Stimulated activated CD4-positive, alpha-beta T cell treated with anti-CD3 and anti-CD28 coated beads, Interleukin-1b, Interleukin-23, amount 100 ng/mL, for 48 hours (primary cell): ENCODE measurements at regions not wholly inside any gene's neighbourhood (a gene's known extent, or its start where the extent isn't known, plus 50 kb on each side); places are given as distances from the start of the nearest gene placed in this dataset.

Experiments used
- DNase-seq: peaks from one replicate; pipeline ENCODE4 v3.0.0-alpha.2; 2020

DNA sequence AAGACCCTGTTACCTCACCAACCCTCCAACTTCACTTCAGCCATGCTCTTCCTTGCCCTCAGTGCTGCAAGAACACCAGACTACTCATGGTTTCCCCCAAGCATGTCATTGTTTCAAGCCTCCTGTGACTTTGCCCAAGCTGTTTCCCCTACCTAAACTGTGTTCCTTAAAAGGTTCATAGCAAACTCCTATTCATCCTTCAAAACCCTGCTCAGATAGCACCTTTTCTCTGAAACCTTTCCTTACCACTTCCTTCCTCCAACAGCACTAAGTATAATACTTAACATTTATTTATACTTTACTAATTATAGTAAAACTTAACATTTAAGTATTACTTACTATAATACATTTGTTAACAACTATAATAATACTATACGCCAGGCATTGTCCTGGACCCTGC, 136.2 kb downstream of the CCT6B start:
- no peak for DNase-seq

DNA sequence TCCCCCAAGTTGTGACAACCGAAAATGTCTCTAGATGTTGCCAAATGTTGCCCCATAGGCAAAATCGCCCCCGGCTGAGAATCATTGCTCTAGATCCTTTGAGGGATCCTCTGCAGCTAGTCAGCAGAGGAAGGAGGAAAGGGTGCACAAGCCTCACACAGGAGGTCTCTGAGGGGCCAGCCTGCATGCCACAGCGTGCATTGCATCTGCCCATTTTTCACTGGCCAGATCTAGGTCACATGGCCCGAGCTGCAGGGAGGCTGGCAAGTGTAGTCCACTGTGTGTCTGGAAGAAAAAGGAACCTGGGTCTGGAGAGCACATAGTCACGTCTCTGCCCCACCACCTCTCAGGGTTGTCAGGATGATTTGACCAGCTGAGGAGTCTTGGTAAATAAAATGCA, 138.2 kb downstream of the CCT6B start:
- no peak for DNase-seq

DNA sequence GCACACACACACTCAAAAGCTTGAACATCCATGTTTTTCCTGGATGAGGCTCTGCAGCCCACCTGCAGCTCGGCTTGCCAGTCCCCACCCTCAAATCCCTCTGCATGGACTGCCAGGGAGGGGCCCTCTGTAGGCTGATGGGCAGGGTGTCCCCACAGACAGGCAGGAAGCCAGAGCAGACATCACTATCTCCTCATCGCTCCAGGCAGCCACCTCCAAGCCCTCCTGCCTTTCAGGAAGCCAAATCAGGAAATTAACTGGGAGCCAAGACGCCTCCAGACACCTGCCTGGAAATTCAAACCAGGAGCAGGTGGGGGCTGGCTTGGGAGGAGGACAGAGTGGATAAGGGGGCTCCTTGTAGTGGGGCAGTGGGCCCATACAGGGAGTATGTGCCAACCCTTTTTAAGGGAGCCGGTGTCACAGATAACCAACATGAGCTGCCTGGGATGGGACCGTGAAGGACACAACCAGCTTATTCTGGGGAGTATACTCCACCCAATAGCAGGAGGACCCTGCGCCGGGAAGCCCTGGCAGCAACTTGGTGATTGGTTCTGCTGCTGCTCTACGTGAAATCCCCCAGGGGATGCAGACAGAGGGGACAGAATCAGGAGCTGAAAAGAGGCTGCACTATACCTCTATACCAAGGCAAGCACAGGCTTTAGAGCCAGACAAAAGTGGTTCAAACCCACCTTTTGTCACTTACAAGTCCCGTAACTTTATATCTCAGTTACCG, 139.1 kb downstream of the CCT6B start:
- DNase-seq: no peak

DNA sequence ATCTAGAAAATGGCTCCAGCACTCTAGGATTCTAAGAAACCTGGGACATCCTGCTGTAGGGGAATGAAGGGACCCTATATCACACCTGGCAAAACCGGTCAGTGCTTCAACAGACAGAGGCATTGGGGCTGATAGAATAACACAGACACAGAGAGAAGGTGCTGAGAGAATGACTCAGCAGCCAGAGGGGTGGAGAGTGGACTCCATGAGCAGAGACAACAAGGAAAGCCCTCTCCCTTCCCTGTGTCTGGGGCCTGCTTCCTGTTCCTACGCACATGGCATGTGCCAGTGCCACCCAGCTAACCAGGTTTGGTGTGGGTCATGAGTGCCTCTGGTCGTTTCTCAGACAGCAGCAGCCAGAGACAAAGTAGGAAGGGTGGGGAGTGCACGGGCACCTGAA, 140.3 kb downstream of the CCT6B start:
- DNase-seq: no peak

DNA sequence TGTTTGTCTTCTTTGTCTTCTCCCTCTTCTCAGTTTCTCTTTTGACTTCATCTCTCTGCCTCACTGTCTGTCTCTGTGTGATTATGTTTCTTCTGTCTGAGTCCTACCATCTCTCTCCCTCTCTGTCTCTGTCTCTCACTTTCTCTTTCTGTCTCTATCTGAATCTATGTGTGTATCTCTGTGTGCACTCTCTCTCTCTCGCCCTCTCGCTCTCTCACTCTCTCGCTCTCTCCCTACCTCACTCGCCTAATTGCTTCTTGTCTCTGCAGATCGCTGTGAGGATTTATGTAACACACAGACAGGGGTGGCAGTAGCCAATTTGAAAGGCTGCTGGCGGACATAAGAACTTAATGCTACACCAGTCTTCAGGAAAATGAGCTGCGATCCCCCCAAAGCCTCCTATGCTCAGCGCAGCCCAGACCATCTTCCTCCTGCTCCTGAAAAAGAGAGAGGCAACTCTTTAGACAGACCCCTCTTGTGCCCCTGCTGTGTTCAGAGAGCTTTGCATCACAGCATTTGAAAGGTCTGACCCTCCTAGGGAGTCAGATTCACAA, 140.9 kb downstream of the CCT6B start:
- no peak for DNase-seq

DNA sequence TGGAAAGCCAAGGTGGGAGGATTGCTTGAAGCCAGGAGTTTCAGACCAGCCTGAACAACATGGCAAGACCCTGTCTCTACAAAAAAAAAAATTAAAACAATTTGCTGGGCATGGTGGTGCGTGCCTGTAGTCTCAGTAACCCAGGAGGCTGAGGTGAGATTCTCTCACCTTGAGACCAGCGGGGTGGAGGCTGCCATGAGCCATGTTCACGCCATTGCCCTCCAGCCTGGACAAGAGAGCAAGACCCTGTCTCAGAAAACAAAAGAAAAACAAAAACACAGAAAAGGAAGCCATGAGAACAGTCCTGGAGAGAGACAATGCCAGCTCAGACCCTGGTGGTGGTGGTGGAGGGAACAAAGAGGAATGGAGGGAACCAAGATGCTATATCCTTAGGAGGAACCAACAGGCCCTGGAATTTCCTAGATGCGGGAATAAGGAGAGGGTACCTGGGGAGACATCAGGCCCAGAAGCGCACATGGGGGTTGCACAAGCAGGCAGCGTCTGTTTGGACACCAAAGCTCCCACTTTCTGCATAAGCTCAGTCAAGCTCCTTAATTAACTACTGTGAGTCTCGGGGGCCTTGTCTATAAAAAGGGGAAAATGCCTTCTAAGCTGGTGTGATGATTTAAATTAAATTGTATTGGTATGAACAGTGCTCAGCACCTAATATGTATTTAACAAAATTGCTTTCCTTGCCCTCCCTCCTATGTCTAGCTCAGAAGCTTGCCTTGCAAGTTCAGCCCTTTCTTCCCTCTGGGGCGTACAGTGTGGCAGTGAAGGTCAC, 143.8 kb downstream of the CCT6B start:
- no peak for DNase-seq

DNA sequence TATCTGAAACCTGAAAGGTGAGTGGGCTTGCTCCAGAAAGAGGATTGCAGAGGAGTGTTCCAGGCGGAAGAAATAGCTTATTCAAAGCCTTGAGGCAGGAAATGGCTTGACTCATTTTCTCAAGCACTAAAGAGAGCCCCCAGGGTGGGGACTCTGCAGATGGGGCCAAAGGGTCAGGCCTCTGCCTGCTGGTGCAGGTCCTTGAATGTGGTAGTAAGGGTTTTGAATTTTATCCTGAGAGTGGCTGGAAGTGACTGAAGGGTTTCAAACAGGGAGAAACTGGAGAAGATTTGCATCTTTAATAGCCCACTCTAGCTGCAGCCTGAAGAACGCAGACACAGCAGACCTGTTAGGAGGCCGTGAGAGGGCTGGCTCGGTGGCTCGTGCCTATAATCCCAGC, 144.4 kb downstream of the CCT6B start:
- no peak for DNase-seq

DNA sequence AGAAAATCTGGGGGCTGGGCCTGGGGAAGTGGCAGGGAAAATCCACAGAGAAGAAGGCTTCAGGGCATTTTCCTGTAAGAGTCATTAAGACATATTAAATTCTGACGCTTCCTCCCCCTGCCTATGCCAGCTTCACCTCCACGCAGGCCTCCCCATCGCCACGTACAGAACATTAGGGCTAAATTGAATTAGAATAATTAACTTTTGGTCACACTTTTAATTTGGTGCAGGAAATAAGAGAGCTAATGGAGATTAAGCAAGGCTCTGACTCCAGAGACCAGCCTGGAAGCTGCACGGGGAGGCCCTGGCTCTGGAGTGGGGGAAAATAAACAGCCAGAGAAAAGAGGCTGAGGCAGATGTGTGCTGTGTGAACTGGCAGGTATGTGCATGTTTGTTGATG, 148.0 kb downstream of the CCT6B start:
- DNase-seq: no peak

DNA sequence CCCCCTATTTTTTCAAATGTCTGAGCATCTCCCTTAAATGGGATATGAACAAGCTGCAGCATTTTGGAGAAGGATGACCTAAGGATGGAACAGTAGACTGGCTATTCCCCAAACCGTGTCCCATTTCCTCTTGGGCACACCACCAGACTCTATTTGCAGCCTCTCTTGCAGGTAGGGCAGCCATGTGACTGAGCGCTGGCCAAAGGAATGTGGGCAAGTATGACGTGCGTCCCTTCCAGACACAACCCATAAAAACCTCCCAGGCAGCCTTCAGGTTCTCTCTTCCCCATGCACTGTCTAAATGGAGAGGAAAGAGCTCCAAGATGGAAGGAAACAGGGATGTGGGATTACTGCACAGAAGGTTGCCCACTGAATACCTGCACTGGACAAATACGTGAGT, 149.7 kb downstream of the CCT6B start:
- DNase-seq: no peak

DNA sequence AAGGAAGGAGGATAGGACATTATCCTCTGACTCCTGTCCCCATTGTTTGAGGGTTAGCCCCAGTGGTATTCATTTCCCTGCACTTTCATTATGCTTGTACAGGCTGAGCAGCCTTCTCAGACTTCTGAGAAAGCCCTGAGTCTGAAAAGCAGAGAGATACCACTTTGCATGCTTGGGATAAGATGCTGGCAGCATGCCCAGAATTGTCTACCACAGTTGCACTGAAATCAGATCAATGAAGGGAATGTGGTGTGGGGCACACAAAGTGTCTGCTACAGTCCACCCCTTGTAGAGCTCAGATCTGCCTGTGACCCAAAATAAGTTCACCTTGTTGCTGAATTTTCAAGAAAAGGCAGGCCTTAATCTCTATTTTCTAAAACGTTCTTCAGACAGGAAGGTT, 160.6 kb downstream of the CCT6B start:
- DNase-seq: no peak

DNA sequence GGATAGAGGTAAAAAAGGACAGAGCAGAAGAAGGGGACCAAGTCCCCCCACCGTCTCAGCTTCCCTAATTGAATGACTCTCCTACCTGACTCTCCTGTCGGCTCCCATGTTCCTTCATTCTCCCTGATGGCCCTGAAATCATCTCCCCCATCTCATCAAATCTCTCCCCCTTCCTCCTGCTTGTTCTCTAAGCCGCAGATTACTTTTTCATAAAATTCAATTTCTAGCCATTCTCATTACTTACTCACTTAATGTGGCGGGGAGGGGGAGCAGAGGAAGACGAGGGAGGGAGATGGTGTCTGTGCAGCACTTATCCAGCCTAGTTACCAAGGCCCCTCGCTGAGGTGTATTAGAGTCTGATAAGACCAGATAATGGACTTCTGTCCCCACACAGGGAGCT, 161.5 kb downstream of the CCT6B start:
- DNase-seq: no peak

DNA sequence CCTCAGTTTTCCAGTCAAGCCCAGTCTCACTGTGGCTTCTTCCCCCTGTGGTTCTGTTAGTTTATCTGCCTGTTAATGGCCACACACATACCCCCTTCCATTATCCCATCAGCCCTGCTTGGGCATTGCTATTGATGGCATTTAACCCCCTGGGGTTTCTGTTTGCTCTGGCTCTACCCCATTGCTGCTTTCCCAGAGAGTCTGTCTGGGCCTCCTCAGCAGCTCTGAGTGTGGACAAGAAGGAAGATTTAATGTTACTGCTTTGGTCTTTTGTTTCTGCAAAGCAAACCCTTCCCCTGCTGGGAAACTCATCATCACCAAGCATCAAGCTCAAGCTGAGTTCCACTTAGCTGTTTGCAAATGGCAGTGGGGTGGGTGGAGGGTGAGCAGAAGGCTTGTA, 162.7 kb downstream of the CCT6B start:
- DNase-seq: no peak

DNA sequence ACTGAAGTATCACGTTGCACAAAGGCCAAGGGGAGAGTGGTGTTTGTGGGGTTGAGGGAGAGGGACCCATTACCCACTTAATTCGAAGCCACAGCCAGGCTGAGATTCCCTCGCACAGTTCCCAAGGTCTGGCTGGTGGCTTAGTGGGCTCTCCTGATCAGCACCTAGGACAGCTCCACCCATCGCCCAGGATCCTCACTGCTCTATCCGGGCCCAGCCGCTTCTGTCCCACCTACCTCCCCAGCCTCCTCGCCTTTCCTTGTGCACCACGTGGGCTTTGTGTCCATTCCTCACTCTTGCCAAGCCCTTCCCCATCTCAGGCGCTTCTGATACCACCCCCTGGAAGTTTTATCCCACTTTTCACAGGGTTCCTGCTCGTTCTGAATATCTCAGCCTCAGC, 163.5 kb downstream of the CCT6B start:
- DNase-seq: peak; percentile 9

DNA sequence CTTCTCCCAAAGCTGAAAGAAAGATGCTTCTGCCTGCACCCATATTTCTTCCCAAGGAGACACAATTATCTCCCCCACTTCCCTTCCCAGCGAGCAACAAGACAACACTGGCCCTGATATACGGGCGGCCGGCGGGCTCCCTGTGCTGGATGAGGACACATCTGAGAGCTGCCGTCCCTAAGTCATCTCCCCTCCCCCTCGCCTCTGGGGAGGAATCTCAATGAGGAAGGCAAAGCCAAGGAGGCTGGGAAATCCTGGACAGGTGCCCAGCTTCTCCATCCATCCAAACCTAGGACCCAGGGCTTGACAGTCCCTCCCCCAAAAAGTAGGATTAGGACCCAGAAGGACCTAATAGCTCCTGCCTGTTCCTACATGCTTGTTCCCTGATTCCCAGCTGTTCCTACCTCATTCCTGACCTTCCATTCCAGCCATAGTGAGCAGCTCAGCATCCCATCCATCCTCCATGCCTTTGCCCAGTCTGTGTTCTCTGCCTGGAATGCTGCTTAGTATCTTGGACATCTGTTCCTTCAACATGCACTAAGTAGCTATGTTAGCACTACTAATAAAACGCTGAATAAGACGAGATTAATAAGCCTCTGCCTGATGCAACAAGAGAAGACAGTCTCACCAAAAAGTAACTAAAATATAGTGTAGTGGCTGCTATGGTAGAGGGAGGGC, 167.9 kb downstream of the CCT6B start:
- no peak for DNase-seq

DNA sequence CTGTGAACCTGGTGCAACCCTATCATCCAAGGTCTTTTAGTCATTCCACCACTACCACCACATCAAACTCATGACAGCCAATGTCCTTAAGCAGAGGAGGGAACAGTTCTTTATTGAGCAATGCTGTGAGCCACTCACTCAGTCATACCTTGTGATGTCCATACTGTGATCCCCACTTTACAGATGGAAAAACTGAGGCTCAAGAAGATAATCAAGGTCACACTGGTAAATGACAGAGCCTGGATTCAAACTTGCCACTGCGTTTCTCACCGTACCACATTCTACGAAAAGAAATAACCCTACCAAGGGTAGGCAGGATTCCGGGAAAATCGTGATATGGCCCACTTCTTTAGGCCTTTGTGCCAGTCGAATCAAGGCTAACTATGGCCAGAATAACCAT, 172.6 kb downstream of the CCT6B start:
- no peak for DNase-seq

DNA sequence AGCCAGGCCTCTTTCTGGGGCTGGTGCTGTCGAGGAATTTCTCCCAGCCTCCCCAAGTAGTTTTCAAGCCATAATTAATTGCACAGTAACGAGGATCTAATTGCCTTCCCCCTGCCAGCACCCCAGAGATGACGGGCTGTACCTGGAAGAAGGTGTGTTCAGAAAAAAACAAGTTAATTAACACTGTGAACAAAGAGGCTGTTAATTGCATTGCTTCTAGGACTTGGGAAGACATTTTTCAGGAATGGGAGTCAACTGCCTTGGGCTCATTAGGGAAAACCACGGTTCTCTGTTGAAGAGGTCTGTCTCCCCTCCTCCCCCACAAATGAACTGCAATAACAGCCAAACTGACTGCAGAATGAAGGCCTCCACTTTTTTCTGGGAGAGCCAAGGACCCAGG, 176.7 kb downstream of the CCT6B start:
- no peak for DNase-seq

DNA sequence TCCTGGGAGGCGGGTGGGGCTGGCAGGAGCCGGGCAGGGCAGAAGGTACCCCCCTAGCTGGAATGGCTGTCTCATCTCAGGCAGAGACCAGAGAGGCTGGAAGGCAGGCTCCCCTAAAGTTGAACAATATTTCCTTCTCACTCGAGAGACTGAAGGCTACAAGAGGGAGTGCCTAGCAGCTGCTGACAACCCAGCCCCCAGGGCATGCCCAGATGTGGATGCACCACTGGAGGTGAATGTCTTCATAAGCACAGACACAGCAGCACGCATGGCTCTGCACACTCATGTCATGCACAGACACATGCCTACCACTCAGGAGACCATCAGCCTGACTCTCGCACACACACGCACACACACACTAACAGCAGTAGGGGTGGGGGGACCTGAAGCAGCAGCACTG, 179.0 kb downstream of the CCT6B start:
- DNase-seq: no peak

DNA sequence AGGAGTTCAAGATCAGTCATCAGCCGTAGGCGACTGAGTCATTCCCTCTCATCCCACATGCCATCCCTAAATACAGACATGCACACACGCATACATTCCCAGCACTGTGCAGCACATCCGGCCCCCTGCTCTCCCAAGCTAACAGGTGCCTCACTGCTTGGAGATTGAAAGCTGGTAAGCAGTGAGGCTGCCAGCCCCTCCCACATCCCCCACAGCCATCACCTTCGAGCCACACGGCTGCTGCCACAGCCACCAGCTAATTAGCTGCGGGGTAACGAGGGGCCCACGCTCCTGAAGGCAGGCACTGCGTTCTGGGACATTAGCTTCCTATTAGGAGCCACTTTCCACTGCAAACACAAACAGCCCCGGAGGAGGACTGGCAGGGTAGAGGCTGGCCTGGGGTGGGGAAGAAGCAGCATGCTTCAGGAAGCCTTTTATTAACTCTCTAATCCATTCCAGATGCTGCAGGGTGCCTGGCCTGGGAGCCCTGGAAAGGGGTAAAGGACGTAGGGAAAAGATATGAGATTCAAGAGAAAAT, 179.6 kb downstream of the CCT6B start:
- no peak for DNase-seq

DNA sequence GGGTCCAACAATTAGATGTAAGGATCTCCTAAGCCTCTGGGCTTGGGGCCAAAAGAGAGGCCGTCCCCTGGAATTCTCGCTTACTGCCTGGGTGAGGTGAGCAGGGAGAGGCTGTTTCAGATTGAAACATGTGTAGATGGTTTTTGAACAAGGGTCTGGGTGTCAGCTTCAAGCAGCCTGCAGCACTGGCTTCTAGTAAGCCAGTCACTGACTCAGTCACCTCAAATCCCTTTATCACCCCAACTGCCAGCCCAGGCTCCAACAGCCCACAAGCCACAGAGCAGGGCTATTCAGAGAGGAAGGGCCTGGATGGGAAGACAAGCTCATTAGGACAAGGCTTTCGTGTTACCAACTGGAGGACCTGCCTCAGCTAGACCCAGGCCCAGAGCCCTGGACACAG, 180.2 kb downstream of the CCT6B start:
- DNase-seq: no peak

DNA sequence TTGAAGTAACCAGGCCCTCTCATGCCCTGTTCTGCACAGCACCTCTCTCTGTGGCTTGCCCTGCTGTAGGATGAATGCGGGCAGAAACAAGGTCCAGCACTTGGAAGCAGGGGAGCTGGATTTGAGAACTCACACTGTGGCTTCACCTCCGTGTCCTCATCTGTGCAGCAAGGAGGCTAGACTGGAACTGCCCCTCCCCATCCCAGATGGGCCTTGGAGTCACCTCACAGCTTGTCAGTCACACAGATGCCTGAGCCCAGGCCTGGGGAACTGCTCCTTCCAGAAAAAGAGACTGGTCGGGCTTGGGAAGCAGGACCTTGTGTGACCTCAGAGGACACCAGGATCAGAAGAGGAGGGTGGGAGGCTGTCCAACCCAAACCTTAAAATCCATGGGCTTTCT, 180.8 kb downstream of the CCT6B start:
- no peak for DNase-seq

DNA sequence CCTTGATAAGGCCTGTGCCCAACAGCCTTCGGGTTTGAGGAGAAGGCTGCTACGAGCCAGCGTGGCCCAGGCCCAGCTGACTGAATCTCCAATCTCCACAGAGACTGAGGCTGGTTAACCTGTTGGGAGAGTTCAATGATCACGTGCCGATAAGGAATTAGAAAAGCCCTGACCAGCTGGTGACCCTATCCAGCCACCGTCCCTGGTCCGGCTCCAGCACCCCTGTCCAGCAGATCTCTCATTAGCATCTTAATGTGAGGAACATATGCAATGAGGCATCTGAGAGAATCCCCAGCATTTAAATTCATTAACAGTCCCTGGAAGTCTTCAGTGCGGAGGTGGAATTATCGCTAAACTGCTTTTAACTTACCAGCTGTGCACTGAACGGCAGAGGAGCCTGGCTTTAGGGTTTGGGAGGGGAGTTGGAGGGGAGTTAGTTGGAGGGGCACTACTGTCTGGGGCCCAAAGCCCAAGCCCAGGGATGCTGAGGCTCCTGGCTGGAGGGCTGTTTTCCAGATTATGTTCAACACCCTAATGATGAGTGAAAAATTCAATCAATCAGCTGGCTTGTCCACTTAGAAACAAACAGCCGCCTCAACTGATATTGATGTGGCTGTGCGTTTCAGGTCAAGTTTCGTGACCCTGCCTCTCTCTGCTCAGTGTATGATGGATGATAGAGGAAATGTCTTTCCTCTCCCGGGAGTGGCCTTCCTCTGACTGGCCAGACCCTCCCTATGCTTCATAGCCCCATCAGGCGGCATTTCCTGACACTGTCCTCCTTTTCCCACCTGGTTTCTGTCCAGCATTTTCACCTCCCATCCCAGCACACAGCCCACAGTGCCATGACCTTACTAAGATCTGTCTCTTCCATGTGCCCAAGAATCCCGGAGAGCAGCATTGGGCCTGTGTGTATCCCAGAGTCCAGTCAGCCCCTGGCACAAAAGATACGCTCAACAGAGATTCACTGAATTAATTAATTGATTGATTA, 184.5 kb downstream of the CCT6B start:
- DNase-seq: no peak

DNA sequence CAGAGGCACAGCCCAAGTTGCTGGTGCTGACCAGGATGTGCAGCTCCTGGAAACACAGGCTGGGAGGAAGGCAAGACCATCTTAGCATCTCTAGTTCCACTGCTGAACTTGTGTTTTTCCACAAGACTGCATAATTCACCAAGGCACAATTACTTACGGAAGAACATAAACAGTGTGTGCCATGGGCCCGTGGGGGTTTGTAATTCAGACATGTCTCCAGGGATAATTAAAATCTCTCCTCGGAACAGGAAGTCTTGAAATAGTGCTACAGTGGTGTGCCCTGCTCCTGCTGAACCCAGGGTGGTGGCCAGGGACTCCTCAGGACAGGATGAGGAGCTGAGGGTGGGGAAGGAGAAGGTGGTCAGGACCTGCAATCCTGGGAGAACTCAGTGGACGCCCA, 188.2 kb downstream of the CCT6B start:
- DNase-seq: no peak
